SK-N-MC (cell line): ENCODE measurements at regions not wholly inside any gene's neighbourhood (a gene's known extent, or its start where the extent isn't known, plus 50 kb on each side); places are given as distances from the start of the nearest gene placed in this dataset.

Source experiments
- DNase-seq: peaks from one replicate; pipeline ENCODE4 v3.0.0-alpha.2; 2011; ENCODE audit warnings: low read depth, low spot score
- H3K27ac ChIP-seq: fragments of 200-600 bp; sonication (generic); 2 replicates; pipeline ENCODE4 v1.5.1; 2016; ENCODE audit warnings: mixed run types
- H3K36me3 ChIP-seq: fragments of 200-600 bp; sonication (generic); 2 replicates; pipeline ENCODE4 v1.6.1; 2017; ENCODE audit warnings: antibody characterized with exemption, low read length, mixed read lengths; ENCODE audit not compliant: insufficient read depth
- H3K4me3 ChIP-seq: fragments of 200-600 bp; sonication (generic); 2 replicates; pipeline ENCODE4 v1.5.1; 2016
- H3K9ac ChIP-seq: fragments of 200-600 bp; sonication (generic); 2 replicates; pipeline ENCODE4 v1.8.0; 2017; ENCODE audit warnings: mixed run types, mixed read lengths; ENCODE audit not compliant: insufficient read length
- H3K9me3 ChIP-seq: fragments of 200-600 bp; sonication (generic); 2 replicates; pipeline ENCODE4 v1.6.1; 2017; ENCODE audit warnings: low read depth, mild to moderate bottlenecking, antibody characterized with exemption, low read length, moderate library complexity, mixed read lengths
- EZH2 ChIP-seq: fragments of 200-600 bp; sonication (generic); IDR thresholded peaks from one replicate; pipeline ENCODE4 v1.6.1; 2017; ENCODE audit warnings: antibody characterized with exemption
- FOXP2 ChIP-seq: optimal IDR thresholded peaks from 2 replicates; pipeline ENCODE3; 2011; ENCODE audit warnings: mild to moderate bottlenecking, moderate library complexity; ENCODE audit not compliant: insufficient read depth; ENCODE audit errors: extremely low read length, control extremely low read depth
- POLR2AphosphoS5 ChIP-seq: IDR thresholded peaks from 2 replicates; pipeline ENCODE4 v1.6.1; 2012; ENCODE audit warnings: mild to moderate bottlenecking, low read depth, low read length, borderline replicate concordance

- no peaks in the 10 kb centered on the region for H3K9me3 ChIP-seq
- H3K9ac ChIP-seq: no peak overlapping the region
- TF ChIP-seq POLR2AphosphoS5: no peak
- no peak for TF ChIP-seq EZH2
- TF ChIP-seq FOXP2: no peak
- no peaks in the 10 kb centered on the region for H3K36me3 ChIP-seq
- H3K4me3 ChIP-seq: no peak overlapping the region
- H3K27ac ChIP-seq: no peak overlapping the region
- no peak for DNase-seq
Measured at GRCh38 chr16:86458149-86458777, 52.1 kb upstream of the FOXF1 start.

- Histone ChIP-seq H3K9ac (no peak overlapping the region), H3K9me3 (no peaks in the 10 kb centered on the region), H3K4me3 (no peak overlapping the region), H3K36me3 (no peaks in the 10 kb centered on the region), H3K27ac (no peak overlapping the region)
- TF ChIP-seq POLR2AphosphoS5 (no peak), EZH2 (no peak), FOXP2 (no peak)
- DNase-seq: no peak
Measured at GRCh38 chr16:86459266-86459665, 51.1 kb upstream of the FOXF1 start.
